ENCODE measurements at regions not wholly inside any gene's neighbourhood (a gene's known extent, or its start where the extent isn't known, plus 50 kb on each side); places are given as distances from the start of the nearest gene placed in this dataset.
"Not testable (repeated sequence)": the region's sequence is repeated elsewhere in the genome, so short reads cannot be mapped to it uniquely, and the experiment has no call there.

DNA sequence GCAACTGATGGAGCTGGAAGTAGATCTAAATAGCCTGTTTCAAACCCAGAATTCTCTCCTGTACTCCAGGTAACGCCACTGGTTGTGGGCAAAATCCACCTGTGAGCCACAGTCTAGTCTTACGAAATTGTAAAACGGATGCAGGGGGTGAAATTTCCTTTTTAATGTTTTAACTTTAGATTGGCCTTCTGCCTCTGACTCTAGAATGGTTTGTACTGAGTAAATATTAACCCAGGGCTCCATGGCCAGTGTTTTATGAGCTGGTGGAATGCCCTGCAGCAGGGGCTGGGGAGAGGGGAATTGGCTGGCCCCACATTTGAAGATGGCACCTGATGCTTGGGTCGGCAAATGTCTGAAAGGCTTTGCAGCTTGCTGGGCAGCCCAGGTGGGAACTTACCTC, 156.6 kb downstream of the MYCN start:
- DNase-seq (ENCODE audit: low read depth in 2 of 3, low spot score in 1 of 3), result no peak

GRCh38 chr2:16095483-16095882, 155.1 kb downstream of the MYCN start:
- DNase-seq (ENCODE audit: low read depth in 2 of 3, low spot score in 1 of 3), result not testable (repeated sequence)

DNA sequence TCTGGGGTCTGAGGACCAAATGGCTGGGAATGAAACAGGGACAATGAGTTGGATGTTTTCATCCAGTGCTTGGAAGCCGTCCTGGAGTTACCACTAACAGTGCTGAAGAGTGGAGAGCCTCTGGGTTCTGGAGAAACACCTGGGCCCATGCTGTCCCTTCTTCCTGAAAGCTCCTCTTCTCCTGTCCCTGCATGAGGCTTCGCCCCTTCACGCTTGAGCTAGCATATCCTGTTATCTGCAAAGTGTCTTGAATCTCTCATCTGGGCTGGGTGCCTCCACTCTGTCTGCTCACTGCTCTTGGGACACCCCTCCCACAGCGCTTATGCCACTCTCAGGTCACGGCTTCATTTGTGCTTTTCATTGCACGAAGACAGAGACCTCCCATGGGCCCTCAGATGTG, 154.5 kb downstream of the MYCN start:
- DNase-seq (ENCODE audit: low read depth in 2 of 3, low spot score in 1 of 3), result no peak

GRCh38 chr2:16093639-16094529, 153.5 kb downstream of the MYCN start:
- DNase-seq (ENCODE audit: low read depth in 2 of 3, low spot score in 1 of 3), result no peak

DNA sequence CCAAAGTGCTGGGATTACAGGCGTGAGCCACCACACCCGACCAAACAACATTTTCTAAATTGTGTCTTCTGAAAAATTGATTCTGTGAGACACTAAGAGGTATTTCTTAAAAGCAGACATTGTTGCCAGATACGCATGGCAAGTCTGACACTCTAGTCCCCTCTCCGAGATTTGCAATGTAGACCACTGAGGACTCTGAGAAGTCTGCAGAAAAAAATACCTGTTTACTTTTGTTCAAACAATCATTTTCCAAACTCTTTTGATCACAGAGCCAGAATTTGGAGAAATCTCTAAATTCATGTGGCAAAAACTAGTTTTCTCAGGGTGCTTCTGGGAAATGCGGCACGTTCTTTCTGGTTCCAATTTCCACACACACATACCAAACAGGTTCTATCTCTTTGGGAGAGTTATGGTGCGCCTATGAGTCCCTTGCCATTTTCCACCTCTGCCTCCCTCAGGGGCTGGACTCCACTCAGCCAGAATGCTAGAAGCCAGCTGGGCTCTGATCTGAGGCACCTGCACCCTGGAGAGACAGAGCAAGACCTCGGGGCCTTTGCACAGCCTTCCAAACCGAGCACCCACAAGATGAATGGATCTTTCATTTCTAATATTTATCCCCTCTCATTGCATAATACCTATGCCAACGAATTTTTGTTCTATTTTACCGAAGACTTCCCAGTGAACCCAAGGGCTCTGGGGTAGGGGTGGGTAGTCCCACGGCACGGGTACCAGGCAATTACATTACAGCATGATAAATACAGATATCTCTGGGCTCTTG, 152.7 kb downstream of the MYCN start:
- no peak for DNase-seq (ENCODE audit: low read depth in 2 of 3, low spot score in 1 of 3)

GRCh38 chr2:16091576-16092282, 151.4 kb downstream of the MYCN start:
- DNase-seq (ENCODE audit: low read depth in 2 of 3, low spot score in 1 of 3), result no peak

DNA sequence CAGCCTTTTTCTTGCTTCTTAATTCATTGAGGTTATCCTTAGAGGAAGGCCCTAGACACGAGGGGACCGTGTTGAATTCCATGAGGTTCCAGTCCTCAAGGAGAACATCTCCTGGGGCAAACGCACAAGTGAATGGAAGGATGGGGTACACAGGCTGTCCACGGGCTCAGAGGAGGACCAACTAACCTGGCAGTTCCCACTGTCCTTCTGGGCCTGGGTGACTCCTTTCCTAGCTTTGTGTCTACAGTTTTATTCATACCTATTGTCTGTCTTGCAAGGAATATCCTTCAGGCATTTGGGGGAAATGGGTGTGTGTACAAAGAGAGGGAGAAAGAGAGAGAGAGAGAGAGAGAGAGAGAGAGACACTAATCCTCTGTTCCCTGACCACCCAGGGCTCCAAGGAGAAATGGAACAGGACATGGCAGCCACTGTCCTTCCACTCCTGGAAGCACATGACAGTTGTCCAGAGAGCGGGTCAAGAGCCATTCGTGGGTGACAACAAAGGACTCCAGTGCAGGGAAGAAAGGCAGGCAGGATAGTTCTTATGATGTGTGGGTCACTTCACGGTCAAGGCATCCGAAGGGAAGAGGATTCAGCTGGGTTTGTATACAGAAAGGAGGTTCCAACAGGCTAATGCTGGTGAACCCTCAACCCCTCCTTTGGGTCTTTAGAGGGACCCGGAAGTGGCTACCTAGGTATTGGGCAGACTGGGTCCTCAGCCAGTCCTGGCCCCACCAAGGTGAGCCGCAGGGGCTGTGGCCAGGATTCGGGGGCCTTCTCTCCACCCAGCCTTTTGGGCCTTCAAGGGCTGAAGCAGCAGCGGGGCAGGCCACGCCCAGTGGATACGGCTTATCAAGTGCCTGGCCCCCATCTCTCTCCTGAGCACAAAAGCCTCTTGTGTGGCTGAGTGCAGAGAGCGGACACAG, 150.6 kb downstream of the MYCN start:
- DNase-seq (ENCODE audit: low read depth in 2 of 3, low spot score in 1 of 3), result no peak

DNA sequence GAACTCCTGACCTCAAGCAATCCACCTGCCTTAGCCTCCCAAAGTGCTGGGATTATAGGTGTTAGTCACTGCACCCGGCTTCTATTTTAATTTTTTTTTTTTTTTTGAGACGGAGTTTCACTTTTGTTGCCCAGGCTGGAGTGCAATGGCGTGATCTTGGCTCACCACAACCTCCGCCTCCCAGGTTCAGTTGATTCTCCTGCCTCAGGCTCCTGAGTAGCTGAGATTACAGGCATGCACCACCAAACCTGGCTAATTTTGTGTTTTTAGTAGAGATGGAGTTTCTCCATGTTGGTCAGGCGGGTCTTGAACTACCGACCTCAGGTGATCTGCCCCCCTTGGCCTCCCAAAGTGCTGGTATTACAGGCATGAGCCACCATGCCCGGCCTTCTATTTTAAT, 149.1 kb downstream of the MYCN start:
- not testable (repeated sequence) for DNase-seq (ENCODE audit: low read depth in 2 of 3, low spot score in 1 of 3)

GRCh38 chr2:16088802-16089112, 148.4 kb downstream of the MYCN start:
- no peak for DNase-seq (ENCODE audit: low read depth in 2 of 3, low spot score in 1 of 3)

GRCh38 chr2:16088035-16088801, 147.9 kb downstream of the MYCN start:
- DNase-seq (ENCODE audit: low read depth in 2 of 3, low spot score in 1 of 3), result no peak

DNA sequence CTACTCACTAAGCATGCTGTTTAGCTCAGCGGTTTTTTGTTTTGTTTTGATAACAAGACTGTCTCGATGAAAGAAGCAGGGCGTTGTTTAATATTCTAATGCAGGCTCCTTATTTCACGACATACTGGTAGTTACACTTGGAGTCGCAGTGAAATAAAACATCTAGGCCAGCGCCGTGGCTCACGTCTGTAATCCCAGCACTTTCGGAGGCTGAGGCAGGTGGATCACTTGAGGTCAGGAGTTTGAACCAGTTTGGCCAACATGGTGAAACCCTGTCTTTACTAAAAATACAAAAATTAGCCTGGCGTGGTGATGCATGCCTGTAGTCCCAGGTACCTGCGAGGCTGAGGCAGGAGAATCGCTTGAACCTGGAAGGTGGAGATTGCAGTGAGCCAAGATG, 145.8 kb downstream of the MYCN start:
- not testable (repeated sequence) for DNase-seq (ENCODE audit: low read depth in 2 of 3, low spot score in 1 of 3)

DNA sequence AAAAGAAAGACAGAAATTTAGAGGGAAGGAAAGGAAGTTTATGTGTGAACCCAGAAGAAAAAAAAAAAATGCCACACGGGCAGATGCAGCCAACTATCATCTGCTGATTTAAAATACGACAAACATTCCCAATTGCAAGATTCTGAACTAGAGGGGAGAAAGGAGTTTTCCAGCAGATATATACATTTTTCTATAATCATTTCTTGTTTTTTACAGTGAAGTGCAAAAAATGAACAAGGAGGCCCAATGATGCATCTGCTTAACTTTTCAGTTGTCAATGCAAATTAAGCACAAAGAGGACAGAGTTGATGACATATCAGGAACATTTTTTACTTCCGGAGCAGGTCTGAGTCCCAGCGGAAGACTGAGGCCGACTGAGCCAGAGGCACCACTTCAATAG, 144.7 kb downstream of the MYCN start:
- no peak for DNase-seq (ENCODE audit: low read depth in 2 of 3, low spot score in 1 of 3)

GRCh38 chr2:16084274-16084673, 143.9 kb downstream of the MYCN start:
- no peak for DNase-seq (ENCODE audit: low read depth in 2 of 3, low spot score in 1 of 3)

DNA sequence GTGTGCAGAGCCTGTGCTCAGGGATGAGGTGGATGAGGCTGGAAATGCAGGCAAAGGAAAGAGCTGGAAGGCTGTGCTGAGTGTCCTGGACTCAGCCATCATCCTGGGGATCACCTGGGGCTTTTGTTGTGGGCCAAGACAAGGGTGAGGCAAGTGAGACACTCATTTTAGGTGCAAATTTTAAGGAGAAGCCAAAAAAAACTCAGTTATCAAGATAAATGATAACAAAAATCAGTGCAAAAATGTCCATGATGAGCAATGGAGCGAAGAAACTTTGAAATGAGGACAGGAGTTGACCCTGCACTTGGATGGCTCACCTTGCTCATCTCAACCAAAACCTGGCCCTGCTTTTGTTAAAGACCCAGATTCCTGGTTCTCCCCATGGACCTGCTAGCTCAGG, 141.9 kb downstream of the MYCN start:
- DNase-seq (ENCODE audit: low read depth in 2 of 3, low spot score in 1 of 3), result no peak

DNA sequence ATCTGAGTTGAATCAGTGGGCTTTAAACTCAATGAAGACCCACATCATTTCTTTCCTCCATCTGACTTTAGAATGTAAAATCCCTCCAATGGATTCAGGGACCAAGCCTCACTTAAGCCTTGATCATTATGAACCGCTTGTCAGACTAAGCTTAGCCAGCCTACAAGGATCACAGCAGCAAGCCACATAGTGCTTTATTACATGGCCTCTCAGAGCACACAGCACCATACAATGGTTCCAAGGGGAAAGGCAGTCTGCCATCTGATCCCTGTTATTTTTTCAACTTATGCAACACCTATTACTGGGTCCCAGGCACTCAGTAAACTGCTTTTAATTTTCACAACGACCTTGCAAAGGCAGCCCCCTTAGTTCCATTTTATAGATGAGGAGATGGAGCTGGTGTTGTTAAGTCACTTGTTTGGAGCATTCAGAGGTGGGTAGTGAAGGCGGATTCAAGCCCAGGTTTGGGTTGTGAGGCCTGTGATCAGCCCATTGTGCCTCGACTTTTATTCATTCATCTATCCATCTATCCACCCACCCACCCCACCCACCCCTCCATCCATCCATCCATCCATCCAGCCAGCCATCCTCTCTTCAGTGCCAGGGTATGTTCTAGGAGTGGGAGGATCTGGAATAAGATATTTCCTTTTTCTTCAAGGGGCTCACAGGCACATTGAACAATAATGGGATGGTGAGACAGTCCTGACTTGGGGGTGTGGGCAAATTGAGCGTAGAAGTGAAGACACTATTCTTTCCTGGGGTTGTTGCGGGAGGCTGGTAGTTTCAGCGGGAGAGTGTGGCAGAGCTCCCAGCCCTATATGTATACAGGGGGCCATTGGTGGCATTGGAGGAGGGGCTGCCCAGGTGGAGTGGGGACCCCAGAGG, 141.2 kb downstream of the MYCN start:
- no peak for DNase-seq (ENCODE audit: low read depth in 2 of 3, low spot score in 1 of 3)

- no peak for DNase-seq (ENCODE audit: low read depth in 2 of 3, low spot score in 1 of 3)
These were observed 140.2 kb downstream of the MYCN start for GRCh38 chr2:16080516-16080915.

DNA sequence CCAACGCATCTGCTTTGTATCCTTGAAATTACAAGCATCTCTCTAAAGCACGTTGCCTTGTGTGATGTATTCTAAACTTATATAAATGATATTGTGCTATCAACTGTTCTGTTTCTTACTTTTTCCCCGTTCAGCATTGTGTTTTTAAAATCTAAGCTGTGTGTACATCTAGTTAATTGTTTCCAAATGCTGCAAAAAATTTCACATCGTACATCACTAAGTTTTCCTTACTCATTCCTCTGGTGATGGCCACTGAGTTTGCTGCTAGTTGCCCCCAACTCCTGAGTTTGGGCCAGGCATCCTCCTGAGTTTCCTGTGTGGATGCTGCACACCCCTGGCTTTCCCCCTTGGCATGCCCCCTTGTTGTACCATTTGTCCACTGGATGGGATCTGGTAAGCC, 139.7 kb downstream of the MYCN start:
- no peak for DNase-seq (ENCODE audit: low read depth in 2 of 3, low spot score in 1 of 3)

- DNase-seq (ENCODE audit: low read depth in 2 of 3, low spot score in 1 of 3), result no peak
These were observed 139.3 kb downstream of the MYCN start for GRCh38 chr2:16079637-16080036.

DNA sequence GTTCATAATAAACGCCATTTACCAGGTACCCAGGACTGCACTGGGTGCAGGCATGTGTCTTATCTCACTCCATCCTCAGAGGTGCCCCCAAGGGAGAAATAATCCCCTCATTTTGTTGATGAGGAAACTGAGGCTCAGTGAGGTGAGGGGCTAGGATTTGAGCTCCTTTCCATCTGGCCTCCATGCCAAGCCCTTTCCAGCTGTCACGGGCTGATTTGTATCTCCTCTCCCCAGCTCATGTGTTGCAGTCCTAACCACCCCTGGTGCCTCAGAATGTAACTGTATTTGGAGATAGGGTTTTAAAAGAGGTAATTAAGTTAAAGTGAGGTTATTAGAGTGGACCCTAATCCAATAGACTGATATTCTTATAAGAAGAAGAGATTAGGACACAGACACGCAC, 137.3 kb downstream of the MYCN start:
- no peak for DNase-seq (ENCODE audit: low read depth in 2 of 3, low spot score in 1 of 3)
